ENCODE measurements at regions not wholly inside any gene's neighbourhood (a gene's known extent, or its start where the extent isn't known, plus 50 kb on each side); places are given as distances from the start of the nearest gene placed in this dataset.

DNA sequence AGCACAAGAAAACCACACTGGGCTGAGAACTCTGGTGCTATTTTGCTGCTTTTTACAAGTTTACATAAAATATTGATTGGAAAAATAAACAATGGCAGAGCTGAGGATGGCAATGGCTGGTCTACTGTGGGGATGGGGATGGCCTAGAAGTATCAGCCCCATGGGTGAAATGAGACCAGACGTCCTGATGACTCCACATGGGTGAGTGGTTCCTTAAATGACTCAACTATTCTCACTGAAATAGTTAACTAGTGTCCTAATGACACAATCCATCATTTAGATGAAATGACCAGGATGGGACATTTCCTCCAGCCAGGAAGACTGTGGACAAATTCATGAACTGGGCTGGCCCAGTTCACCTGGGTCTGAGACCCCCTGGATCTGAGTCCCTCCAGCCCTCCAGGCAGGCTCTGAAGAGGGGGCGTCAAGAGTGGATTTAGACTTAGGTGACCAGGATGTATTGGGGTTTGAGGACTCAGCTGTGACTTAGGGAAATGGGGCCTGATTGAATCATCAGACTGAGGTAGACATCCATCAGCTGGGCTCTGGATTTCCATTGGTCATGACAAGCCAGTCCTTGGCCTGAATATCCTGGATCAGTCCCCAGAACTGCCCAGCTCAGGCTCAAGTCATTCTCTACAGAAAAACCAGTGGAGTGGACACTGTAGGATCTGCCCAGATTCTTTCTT, 98.2 kb upstream of the IGLL5 start:
- Mint-ChIP-seq H3K4me3 (no peak overlapping the region), H3K9me3 (no peaks in the 10 kb centered on the region), H3K27me3 (ENCODE audit: low read depth) (peaks cover 97% of the 10 kb centered on the region), H3K27ac (no peak overlapping the region), H3K36me3 (ENCODE audit: insufficient read depth in 1 of 3, low read depth in 3 of 3) (no peaks in the 10 kb centered on the region), H3K4me1 (0 out of 4 replicates have a peak, but pooled peaks cover 0 to 2% of the 10 kb centered on the region in 2 experiments)
- no peak overlapping the region for H2BK5ac ChIP-seq (ENCODE audit: insufficient read length, low read length)
- no peak for TF ChIP-seq CTCF (conservative IDR thresholded peaks at IDR 0.05)
- no peak overlapping the region for H3K14ac ChIP-seq (ENCODE audit: insufficient read depth, low read length)
- no CpG with 5 or more reads among the region's 2 CpGs for WGBS (ENCODE audit: extremely low coverage, insufficient read length, low lambda C conversion rate)
- no peaks in the 10 kb centered on the region for H3K23me2 ChIP-seq (ENCODE audit: insufficient read length, low read depth, low read length, poor library complexity, severe bottlenecking)
- no peaks in the 10 kb centered on the region for H4K20me1 ChIP-seq (ENCODE audit: control insufficient read depth, insufficient read depth, insufficient read length)
- no peak overlapping the region for H3K56ac ChIP-seq (ENCODE audit: insufficient read length, low read depth, low read length)
- no peak overlapping the region for H4K5ac ChIP-seq (ENCODE audit: insufficient read length, low read depth, low read length)
- H3K4ac ChIP-seq (ENCODE audit: low read depth, low read length), result no peak overlapping the region
- peaks cover 11% of the 10 kb centered on the region; the same call in 1 of the 2 replicates for H3K27me3 ChIP-seq (ENCODE audit: insufficient read depth, low read length)
- H2BK15ac ChIP-seq (ENCODE audit: low read depth, low read length), result no peak overlapping the region
- no peak overlapping the region for H2AK5ac ChIP-seq (ENCODE audit: insufficient read length, low read length)
- no peak overlapping the region for H3T11ph ChIP-seq (ENCODE audit: low read length)
- no peaks in the 10 kb centered on the region for H3K4me1 ChIP-seq (ENCODE audit: insufficient read depth, low read length)
- H3K9ac ChIP-seq (ENCODE audit: extremely low read depth, insufficient read length, low read length), result no peak overlapping the region
- H2BK120ac ChIP-seq (ENCODE audit: low read depth, low read length, poor library complexity, severe bottlenecking), result no peak overlapping the region
- H2BK20ac ChIP-seq (ENCODE audit: low read depth, low read length, poor library complexity, severe bottlenecking), result no peak overlapping the region
- H3K27ac ChIP-seq (ENCODE audit: insufficient read length, low read depth, low read length), result no peak overlapping the region
- H3K23ac ChIP-seq (ENCODE audit: insufficient read length, low read depth, low read length), result no peak overlapping the region
- DNase-seq, result no peak
- H4K8ac ChIP-seq (replicated peaks; ENCODE audit: insufficient read length, low read depth, low read length), result no peak overlapping the region
- no peaks in the 10 kb centered on the region for H3K79me2 ChIP-seq (ENCODE audit: insufficient read depth, low read length)
- H3K79me1 ChIP-seq (ENCODE audit: insufficient read depth, low read depth, low read length, poor library complexity, severe bottlenecking), result no peaks in the 10 kb centered on the region
- H2BK12ac ChIP-seq (ENCODE audit: insufficient read length, low read depth, low read length), result no peak overlapping the region
- H3K9me3 ChIP-seq (ENCODE audit: control insufficient read depth, low read depth, low read length), result no peaks in the 10 kb centered on the region
- no peak overlapping the region for H3K18ac ChIP-seq (ENCODE audit: insufficient read length, low read depth, low read length)
- H2AFZ ChIP-seq (ENCODE audit: low read length), result no peak overlapping the region
- no peak overlapping the region for H4K91ac ChIP-seq (ENCODE audit: insufficient read length, low read depth, low read length)
- H3K4me2 ChIP-seq (ENCODE audit: insufficient read depth, insufficient read length, low read length), result no peak overlapping the region
